Epithelial cell of proximal tubule (primary cell): ENCODE measurements at regions not wholly inside any gene's neighbourhood (a gene's known extent, or its start where the extent isn't known, plus 50 kb on each side); places are given as distances from the start of the nearest gene placed in this dataset.

Experiments
- DNase-seq: peaks from one replicate; pipeline ENCODE4 v3.0.0-alpha.2; 2011; ENCODE audit warnings: low read depth
- H3K4me3 ChIP-seq: 2 replicates; pipeline ENCODE4 v1.5.1; 2011; ENCODE audit warnings: low read depth, mild to moderate bottlenecking, low read length
- CTCF ChIP-seq: conservative IDR thresholded peaks from 2 replicates; pipeline ENCODE4 v1.5.1; 2012; ENCODE audit warnings: low read depth, mild to moderate bottlenecking, low read length

GRCh38 chr9:89814340-89815040, 209.7 kb downstream of the GADD45G start:
- no peak overlapping the region for H3K4me3 ChIP-seq
- no peak for DNase-seq
- no peak for TF ChIP-seq CTCF

- no peak for TF ChIP-seq CTCF
- DNase-seq, result no peak
- H3K4me3 ChIP-seq, result no peak overlapping the region
Measured at GRCh38 chr9:89815061-89815902, 210.5 kb downstream of the GADD45G start.

GRCh38 chr9:89815903-89816573, 211.2 kb downstream of the GADD45G start:
- no peak for DNase-seq
- TF ChIP-seq CTCF, result no peak

GRCh38 chr9:89817151-89817950, 212.5 kb downstream of the GADD45G start:
- no peak for TF ChIP-seq CTCF
- no peak for DNase-seq
- H3K4me3 ChIP-seq, result no peak overlapping the region

More at GRCh38 chr9:89815903-89816573, 211.2 kb downstream of the GADD45G start:
- no peak overlapping the region for H3K4me3 ChIP-seq

GRCh38 chr9:89820337-89820736, 215.5 kb downstream of the GADD45G start:
- H3K4me3 ChIP-seq, result no peak overlapping the region
- DNase-seq, result no peak
- TF ChIP-seq CTCF, result no peak

GRCh38 chr9:89821081-89821480, 216.3 kb downstream of the GADD45G start:
- no peak overlapping the region for H3K4me3 ChIP-seq
- no peak for DNase-seq
- no peak for TF ChIP-seq CTCF
